ENCODE measurements at regions not wholly inside any gene's neighbourhood (a gene's known extent, or its start where the extent isn't known, plus 50 kb on each side); places are given as distances from the start of the nearest gene placed in this dataset.

DNA sequence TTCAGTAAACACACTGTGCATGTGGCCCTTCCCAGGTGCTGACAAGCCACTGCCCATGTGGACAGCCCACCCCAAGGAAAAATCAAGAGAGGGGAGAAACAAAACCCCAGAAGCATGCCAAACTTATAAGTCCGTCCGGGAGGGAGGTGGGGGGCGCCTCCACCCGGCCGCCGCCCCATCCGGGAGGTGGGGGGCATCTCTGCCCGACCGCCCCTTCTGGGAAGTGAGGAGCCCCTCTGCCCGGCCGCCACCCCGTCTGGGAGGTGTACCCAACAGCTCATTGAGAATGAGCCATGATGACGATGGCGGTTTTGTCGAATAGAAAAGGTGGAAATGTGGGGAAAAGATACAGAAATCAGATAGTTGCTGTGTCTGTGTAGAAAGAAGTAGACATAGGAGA, 53.8 kb upstream of the C2CD4B start:
- DNase-seq (ENCODE audit: low spot score), result no peak
- no peaks in the 10 kb centered on the region for H3K4me1 Mint-ChIP-seq (ENCODE audit: low read depth)
- peaks cover 25% of the 10 kb centered on the region for H3K9me3 Mint-ChIP-seq
- no peak overlapping the region for H3K4me3 Mint-ChIP-seq
- no peak overlapping the region for H3K27ac Mint-ChIP-seq
- H3K27me3 Mint-ChIP-seq (ENCODE audit: low read depth), result peaks cover 3% of the 10 kb centered on the region
- peaks cover 2% of the 10 kb centered on the region for H3K36me3 Mint-ChIP-seq (ENCODE audit: low read depth)

- H3K36me3 Mint-ChIP-seq (ENCODE audit: low read depth), result peaks cover 2% of the 10 kb centered on the region
- no peaks in the 10 kb centered on the region for H3K4me1 Mint-ChIP-seq (ENCODE audit: low read depth)
- no peak overlapping the region for H3K4me3 Mint-ChIP-seq
- no peak for DNase-seq (ENCODE audit: low spot score)
- no peak overlapping the region for H3K27ac Mint-ChIP-seq
- peaks cover 3% of the 10 kb centered on the region for H3K27me3 Mint-ChIP-seq (ENCODE audit: low read depth)
- peaks cover 25% of the 10 kb centered on the region for H3K9me3 Mint-ChIP-seq
Observed at GRCh38 chr15:62219799-62220198, 54.7 kb upstream of the C2CD4B start.

- peak overlapping the region; percentile 39 for H3K27ac Mint-ChIP-seq
- peaks cover 6% of the 10 kb centered on the region for H3K9me3 Mint-ChIP-seq
- no peak overlapping the region for H3K4me3 Mint-ChIP-seq
- no peak for DNase-seq (ENCODE audit: low spot score)
- H3K27me3 Mint-ChIP-seq (ENCODE audit: low read depth), result no peaks in the 10 kb centered on the region
- H3K4me1 Mint-ChIP-seq (ENCODE audit: low read depth), result no peaks in the 10 kb centered on the region
- no peaks in the 10 kb centered on the region for H3K36me3 Mint-ChIP-seq (ENCODE audit: low read depth)
Observed at GRCh38 chr15:62223020-62223419, 57.9 kb upstream of the C2CD4B start.

DNA sequence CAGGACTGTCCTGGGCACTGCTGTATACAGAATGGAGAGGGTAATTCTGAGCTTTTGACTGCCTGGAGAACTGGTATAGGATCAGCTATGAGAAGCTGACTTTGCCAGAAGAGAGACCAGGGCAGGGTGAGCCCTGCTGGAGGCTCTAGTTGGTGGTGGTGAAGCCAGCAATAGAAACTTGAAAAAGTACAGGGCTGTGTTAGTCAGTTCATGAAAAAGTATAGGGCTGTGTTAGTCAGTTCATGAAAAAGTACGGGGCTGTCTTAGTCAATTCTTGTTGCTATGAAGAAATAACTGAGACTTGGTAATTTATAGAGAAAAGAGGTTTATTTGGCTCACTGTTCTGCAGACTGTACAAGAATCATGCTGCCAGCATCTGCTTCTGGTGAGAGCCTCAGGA, 63.5 kb upstream of the C2CD4B start:
- no peak for DNase-seq (ENCODE audit: low spot score)
- Mint-ChIP-seq H3K4me3 (no peak overlapping the region), H3K36me3 (ENCODE audit: low read depth) (no peaks in the 10 kb centered on the region), H3K27me3 (ENCODE audit: low read depth) (peaks cover 4% of the 10 kb centered on the region), H3K9me3 (no peaks in the 10 kb centered on the region), H3K27ac (no peak overlapping the region), H3K4me1 (ENCODE audit: low read depth) (no peaks in the 10 kb centered on the region)

GRCh38 chr15:62231856-62232255, 66.8 kb upstream of the C2CD4B start:
- no peak overlapping the region for H3K4me3 Mint-ChIP-seq
- H3K27ac Mint-ChIP-seq, result no peak overlapping the region
- H3K27me3 Mint-ChIP-seq (ENCODE audit: low read depth), result peaks cover 4% of the 10 kb centered on the region
- H3K9me3 Mint-ChIP-seq, result no peaks in the 10 kb centered on the region
- H3K36me3 Mint-ChIP-seq (ENCODE audit: low read depth), result no peaks in the 10 kb centered on the region
- DNase-seq (ENCODE audit: low spot score), result no peak
- H3K4me1 Mint-ChIP-seq (ENCODE audit: low read depth), result no peaks in the 10 kb centered on the region

DNA sequence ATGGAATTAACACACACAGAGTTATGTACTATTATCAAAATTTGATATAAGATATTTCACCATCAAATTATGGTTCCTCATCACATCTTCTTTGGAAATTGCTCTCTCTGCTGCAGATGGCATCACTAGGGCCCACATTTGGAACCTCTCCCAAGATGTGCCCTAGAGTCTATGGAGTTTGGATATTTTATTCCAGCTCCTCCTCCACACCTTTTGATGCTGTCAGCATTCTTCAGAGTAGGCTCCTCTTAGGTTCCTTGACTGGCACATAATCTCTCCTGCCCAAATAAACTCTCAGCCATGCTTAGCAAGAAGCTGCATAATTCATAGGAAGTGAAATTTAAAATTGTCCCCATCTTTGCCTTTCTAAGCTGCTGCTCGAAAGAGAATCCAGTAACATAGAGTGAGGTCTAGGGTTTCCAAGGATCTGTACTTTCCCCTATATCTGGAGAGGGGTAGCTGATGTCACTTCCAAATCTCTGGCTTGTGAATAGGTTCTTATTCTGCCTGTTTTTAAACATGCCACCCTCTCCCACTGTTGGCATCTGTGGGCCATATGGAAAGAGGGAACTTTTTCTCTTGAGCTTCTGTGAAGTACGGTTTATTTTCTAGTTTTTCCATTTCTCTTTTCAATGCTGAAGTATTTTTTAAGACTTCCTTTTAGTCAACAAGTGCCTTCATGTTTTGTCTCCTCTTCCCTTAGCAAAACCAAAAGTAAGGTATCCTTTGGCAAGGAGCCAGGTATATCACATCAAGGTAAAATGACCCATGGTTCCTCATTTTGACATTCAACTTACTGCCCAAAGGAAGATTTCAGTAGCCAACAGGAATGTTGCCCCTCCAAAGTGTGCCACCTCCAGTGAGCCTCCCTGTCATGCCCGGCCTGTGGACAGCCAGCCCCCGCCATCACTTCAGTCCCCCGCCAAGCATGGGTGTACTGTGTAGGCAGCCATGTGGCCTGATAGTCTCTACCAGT, 75.3 kb upstream of the C2CD4B start:
- Mint-ChIP-seq H3K4me3 (no peak overlapping the region), H3K36me3 (ENCODE audit: low read depth) (no peaks in the 10 kb centered on the region), H3K9me3 (no peaks in the 10 kb centered on the region), H3K27me3 (ENCODE audit: low read depth) (no peaks in the 10 kb centered on the region), H3K27ac (no peak overlapping the region), H3K4me1 (ENCODE audit: low read depth) (no peaks in the 10 kb centered on the region)
- no peak for DNase-seq (ENCODE audit: low spot score)

- Mint-ChIP-seq H3K4me3 (no peak overlapping the region), H3K27me3 (ENCODE audit: low read depth) (no peaks in the 10 kb centered on the region), H3K9me3 (no peaks in the 10 kb centered on the region), H3K4me1 (ENCODE audit: low read depth) (no peaks in the 10 kb centered on the region), H3K36me3 (ENCODE audit: low read depth) (no peaks in the 10 kb centered on the region), H3K27ac (no peak overlapping the region)
- no peak for DNase-seq (ENCODE audit: low spot score)
Observed at GRCh38 chr15:62241135-62241770, 76.2 kb upstream of the C2CD4B start.

DNA sequence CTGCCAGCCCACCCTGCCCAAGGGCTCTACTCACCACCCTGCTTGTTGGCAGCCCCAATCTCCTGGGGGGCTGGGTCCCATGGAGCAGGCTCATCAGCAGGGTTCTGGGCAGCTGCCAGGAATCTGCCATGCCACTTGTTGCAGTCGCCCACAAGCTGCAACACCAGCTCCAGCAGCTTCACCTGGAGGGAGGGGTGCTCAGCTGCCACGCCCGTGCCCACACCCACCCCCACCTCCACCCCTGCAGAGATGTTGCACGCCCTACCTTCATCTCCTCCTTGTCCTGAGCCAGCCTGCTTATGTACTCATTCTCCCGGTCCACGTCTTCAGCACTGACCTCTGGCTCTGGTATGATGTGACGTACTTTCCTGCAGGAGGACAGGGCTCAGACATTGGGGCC, 77.9 kb upstream of the C2CD4B start:
- no peak for DNase-seq (ENCODE audit: low spot score)

GRCh38 chr15:62244762-62245161, 79.7 kb upstream of the C2CD4B start:
- Mint-ChIP-seq H3K4me3 (no peak overlapping the region), H3K27ac (no peak overlapping the region), H3K27me3 (ENCODE audit: low read depth) (no peaks in the 10 kb centered on the region), H3K9me3 (no peaks in the 10 kb centered on the region), H3K36me3 (ENCODE audit: low read depth) (no peaks in the 10 kb centered on the region), H3K4me1 (ENCODE audit: low read depth) (no peaks in the 10 kb centered on the region)
- DNase-seq (ENCODE audit: low spot score), result no peak

More for the DNA sequence above, 77.9 kb upstream of the C2CD4B start:
- Mint-ChIP-seq H3K27ac (no peak overlapping the region), H3K27me3 (ENCODE audit: low read depth) (no peaks in the 10 kb centered on the region), H3K4me1 (ENCODE audit: low read depth) (no peaks in the 10 kb centered on the region), H3K4me3 (no peak overlapping the region), H3K9me3 (no peaks in the 10 kb centered on the region), H3K36me3 (ENCODE audit: low read depth) (no peaks in the 10 kb centered on the region)

GRCh38 chr15:62248277-62248984, 83.3 kb upstream of the C2CD4B start:
- Mint-ChIP-seq H3K4me1 (ENCODE audit: low read depth) (no peaks in the 10 kb centered on the region), H3K9me3 (no peaks in the 10 kb centered on the region), H3K27ac (no peak overlapping the region), H3K4me3 (no peak overlapping the region), H3K36me3 (ENCODE audit: low read depth) (no peaks in the 10 kb centered on the region), H3K27me3 (ENCODE audit: low read depth) (peaks cover 1% of the 10 kb centered on the region)
- DNase-seq (ENCODE audit: low spot score), result no peak

DNA sequence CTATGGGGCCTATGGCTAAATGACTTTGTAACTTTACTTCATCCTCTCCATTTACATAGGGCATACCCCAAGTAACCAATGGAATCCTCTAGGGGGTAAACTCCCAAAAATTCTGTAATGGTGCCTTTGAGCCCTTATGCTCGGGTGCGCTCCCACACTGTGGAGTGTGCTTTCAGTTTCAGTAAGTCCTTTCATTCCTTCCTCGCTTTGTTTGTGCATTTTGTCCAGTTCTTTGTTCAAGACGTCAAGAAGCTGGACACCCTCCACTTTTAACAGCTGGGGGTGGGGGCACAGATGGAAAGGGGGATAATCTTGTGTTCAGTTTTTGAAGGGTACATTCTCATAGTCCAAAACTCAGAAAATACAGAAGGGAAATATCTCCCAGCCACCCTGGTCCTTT, 84.4 kb upstream of the C2CD4B start:
- H3K9me3 Mint-ChIP-seq, result no peaks in the 10 kb centered on the region
- no peak for DNase-seq (ENCODE audit: low spot score)
- H3K27ac Mint-ChIP-seq, result no peak overlapping the region
- H3K4me1 Mint-ChIP-seq (ENCODE audit: low read depth), result peaks cover 2% of the 10 kb centered on the region
- peaks cover 3% of the 10 kb centered on the region for H3K27me3 Mint-ChIP-seq (ENCODE audit: low read depth)
- H3K4me3 Mint-ChIP-seq, result no peak overlapping the region
- no peaks in the 10 kb centered on the region for H3K36me3 Mint-ChIP-seq (ENCODE audit: low read depth)

GRCh38 chr15:62250186-62250585, 85.1 kb upstream of the C2CD4B start:
- no peak for DNase-seq (ENCODE audit: low spot score)
- no peak overlapping the region for H3K4me3 Mint-ChIP-seq
- H3K4me1 Mint-ChIP-seq (ENCODE audit: low read depth), result peaks cover 5% of the 10 kb centered on the region
- H3K9me3 Mint-ChIP-seq, result no peaks in the 10 kb centered on the region
- peaks cover 5% of the 10 kb centered on the region for H3K27me3 Mint-ChIP-seq (ENCODE audit: low read depth)
- H3K36me3 Mint-ChIP-seq (ENCODE audit: low read depth), result no peaks in the 10 kb centered on the region
- H3K27ac Mint-ChIP-seq, result no peak overlapping the region

DNA sequence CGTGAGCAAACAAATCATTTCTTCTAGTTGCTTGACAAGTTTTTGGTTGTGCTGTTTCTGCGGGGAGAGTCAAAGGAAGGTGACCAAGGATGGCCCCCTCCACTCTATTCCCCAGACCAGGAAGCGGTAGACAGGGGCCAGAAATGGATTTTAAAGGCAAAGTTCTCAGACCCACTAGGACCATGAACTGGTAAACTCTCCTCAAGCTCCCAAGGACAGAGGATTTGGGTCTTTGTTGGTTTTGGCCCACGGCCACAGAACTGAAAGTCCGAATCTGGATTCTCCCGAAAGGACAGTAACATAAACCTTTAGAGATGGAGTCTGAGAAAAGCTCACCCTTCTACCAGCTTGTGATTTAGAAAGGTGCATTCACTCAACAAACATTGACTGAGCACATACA, 85.9 kb upstream of the C2CD4B start:
- Mint-ChIP-seq H3K9me3 (no peaks in the 10 kb centered on the region), H3K4me3 (no peak overlapping the region)
- no peak for DNase-seq (ENCODE audit: low spot score)

DNA sequence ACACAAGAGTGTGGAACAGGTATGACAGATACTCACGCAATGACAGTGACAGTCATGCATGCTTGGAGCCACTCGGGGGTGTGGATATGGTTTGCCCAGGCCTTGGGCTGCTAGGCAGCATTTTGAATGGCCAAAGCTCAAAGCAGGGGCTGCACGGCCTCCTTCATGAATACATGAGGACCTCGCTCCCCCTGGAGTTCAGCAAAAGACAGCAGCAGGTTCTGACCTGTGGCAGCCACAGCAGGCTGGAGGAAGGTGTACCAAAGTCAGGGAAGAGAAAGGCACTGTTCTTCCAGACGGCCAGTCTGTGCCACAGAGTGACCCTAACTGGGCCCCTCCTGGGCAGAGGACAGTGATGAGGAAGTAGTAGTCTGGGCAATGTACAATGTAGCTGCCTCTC, 88.2 kb upstream of the C2CD4B start:
- no peak for DNase-seq (ENCODE audit: low spot score)
- no peaks in the 10 kb centered on the region for H3K36me3 Mint-ChIP-seq (ENCODE audit: low read depth)
- H3K27ac Mint-ChIP-seq, result no peak overlapping the region
- peaks cover 5% of the 10 kb centered on the region for H3K27me3 Mint-ChIP-seq (ENCODE audit: low read depth)
- peaks cover 5% of the 10 kb centered on the region for H3K4me1 Mint-ChIP-seq (ENCODE audit: low read depth)
- no peak overlapping the region for H3K4me3 Mint-ChIP-seq
- no peaks in the 10 kb centered on the region for H3K9me3 Mint-ChIP-seq

More for the DNA sequence above, 85.9 kb upstream of the C2CD4B start:
- peaks cover 5% of the 10 kb centered on the region for H3K4me1 Mint-ChIP-seq (ENCODE audit: low read depth)
- H3K27ac Mint-ChIP-seq, result no peak overlapping the region
- H3K27me3 Mint-ChIP-seq (ENCODE audit: low read depth), result peaks cover 5% of the 10 kb centered on the region
- no peaks in the 10 kb centered on the region for H3K36me3 Mint-ChIP-seq (ENCODE audit: low read depth)
